A673 (cell line): ENCODE measurements at regions not wholly inside any gene's neighbourhood (a gene's known extent, or its start where the extent isn't known, plus 50 kb on each side); places are given as distances from the start of the nearest gene placed in this dataset.

Experiments
- CTCF ChIP-seq: fragments of 300-800, 200-600 bp; sonication (generic); conservative IDR thresholded peaks from 2 replicates; pipeline ENCODE4 v1.5.1; 2017; ENCODE audit warnings: low read depth, mild to moderate bottlenecking, antibody characterized with exemption, low read length, moderate library complexity, mixed read lengths
- EZH2 ChIP-seq: fragments of 200-600 bp; sonication (generic); IDR thresholded peaks from 2 replicates; pipeline ENCODE4 v1.6.1; 2017; ENCODE audit warnings: borderline replicate concordance, low read depth, mild to moderate bottlenecking, mixed read lengths, antibody characterized with exemption, low read length; ENCODE audit not compliant: poor library complexity, severe bottlenecking

GRCh38 chr11:43212279-43212678 is 99.5 kb upstream of the API5 start:
- TF ChIP-seq CTCF, result no peak
- TF ChIP-seq EZH2, result no peak
